ENCODE measurements at regions not wholly inside any gene's neighbourhood (a gene's known extent, or its start where the extent isn't known, plus 50 kb on each side); places are given as distances from the start of the nearest gene placed in this dataset.

DNA sequence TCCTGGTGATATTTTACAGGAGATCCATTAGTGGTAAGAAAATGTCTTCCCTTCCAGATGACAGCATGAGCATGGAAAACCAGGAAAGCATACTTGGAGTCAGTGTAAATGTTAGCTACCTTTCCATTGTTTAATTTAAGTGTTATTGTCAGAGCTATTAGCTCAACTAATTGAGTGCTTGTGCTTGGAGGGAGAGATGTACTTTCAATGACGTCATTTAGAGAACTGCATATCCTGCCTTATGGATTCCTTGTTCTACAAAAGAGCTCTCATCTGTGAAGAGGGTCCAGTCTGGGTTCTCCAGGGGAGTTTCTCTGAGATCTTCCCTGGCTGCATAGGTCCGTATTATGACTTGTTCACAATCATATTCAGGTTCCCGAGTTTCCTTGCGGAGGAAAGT is 687.2 kb downstream of the TBL1XR1 start:
- no peak overlapping the region for H2AFZ ChIP-seq (ENCODE audit: low read depth)
- TF ChIP-seq EZH2phosphoT487 (IDR thresholded peaks at IDR 0.05; ENCODE audit: borderline replicate concordance, low read depth) (no peak), REST (IDR thresholded peaks at IDR 0.05; ENCODE audit: low read depth, low read length) (no peak), SMC3 (IDR thresholded peaks at IDR 0.05; ENCODE audit: low read depth, low read length) (no peak), RAD21 (IDR thresholded peaks at IDR 0.05; ENCODE audit: low read length) (no peak), CTCF (IDR thresholded peaks at IDR 0.05) (no peak), YY1 (IDR thresholded peaks at IDR 0.05; ENCODE audit: low read depth) (no peak), GATA2 (CRISPR knock-in tag; IDR thresholded peaks at IDR 0.05) (no peak), IRF3 (IDR thresholded peaks at IDR 0.05; ENCODE audit: low read depth, low read length) (no peak), CHD2 (IDR thresholded peaks at IDR 0.05; ENCODE audit: low read length, partially characterized antibody) (no peak), TCF12 (IDR thresholded peaks at IDR 0.05) (no peak), GABPA (IDR thresholded peaks at IDR 0.05; ENCODE audit: low read depth) (no peak), RXRA (IDR thresholded peaks at IDR 0.05; ENCODE audit: borderline replicate concordance, low read depth) (no peak), FOXJ3 (CRISPR knock-in tag; IDR thresholded peaks at IDR 0.05) (no peak)
- POLR2A ChIA-PET: no interaction called here
- WGBS (ENCODE audit: low lambda C conversion rate): 43% methylated on average over 3 of the region's 4 CpGs
- no peaks in the 10 kb centered on the region for H3K4me1 ChIP-seq (ENCODE audit: control insufficient read depth in 1 of 2, insufficient read depth in 2 of 2, low read depth in 1 of 2, low read length in 1 of 2)
- H3K36me3 ChIP-seq (replicated peaks in 1 of 2; ENCODE audit: control insufficient read depth in 1 of 2, insufficient read depth in 2 of 2, low read length in 1 of 2): no peaks in the 10 kb centered on the region
- no peak overlapping the region for H3K27ac ChIP-seq (ENCODE audit: low read depth in 2 of 2, low read length in 1 of 2)
- H4K20me1 ChIP-seq (ENCODE audit: insufficient read depth): no peaks in the 10 kb centered on the region
- H3F3A ChIP-seq (replicated peaks; ENCODE audit: insufficient read depth): no peaks in the 10 kb centered on the region
- no peak overlapping the region for H3K4me3 ChIP-seq (ENCODE audit: low read depth in 2 of 2, low read length in 1 of 2)
- no peaks in the 10 kb centered on the region for H3K9me2 ChIP-seq
- H3K27me3 ChIP-seq (ENCODE audit: insufficient read depth): no peaks in the 10 kb centered on the region
- DNase-seq: no peak
- H3K9me3 ChIP-seq: no peaks in the 10 kb centered on the region; the same call in 1 of the 2 replicates
- CTCF ChIA-PET: interaction anchor here (1.1 kb wide), 1 partner anchor 8 kb away, joined by 3 read pairs; no protein-coding TSS in a partner anchor
- no peak overlapping the region for H3K9ac ChIP-seq
- H3K79me2 ChIP-seq (ENCODE audit: insufficient read depth): no peaks in the 10 kb centered on the region
- no peak overlapping the region for H3K4me2 ChIP-seq

Measured in SK-N-SH (cell line).